MM.1S (cell line): ENCODE measurements at regions not wholly inside any gene's neighbourhood (a gene's known extent, or its start where the extent isn't known, plus 50 kb on each side); places are given as distances from the start of the nearest gene placed in this dataset.

Source experiments
- EZH2 ChIP-seq: fragments of 300-600 bp; sonication (generic); optimal IDR thresholded peaks from 2 replicates; pipeline ENCODE3; 2017; ENCODE audit warnings: low read depth, mild to moderate bottlenecking, antibody characterized with exemption, low read length, mixed read lengths
- TF ChIP-seq, protein P1 (sequence below): fragments of 300-600 bp; sonication (generic); IDR thresholded peaks from 2 replicates; pipeline ENCODE4 v1.5.1; 2016; ENCODE audit warnings: antibody characterized with exemption, low read length, mixed read lengths

DNA sequence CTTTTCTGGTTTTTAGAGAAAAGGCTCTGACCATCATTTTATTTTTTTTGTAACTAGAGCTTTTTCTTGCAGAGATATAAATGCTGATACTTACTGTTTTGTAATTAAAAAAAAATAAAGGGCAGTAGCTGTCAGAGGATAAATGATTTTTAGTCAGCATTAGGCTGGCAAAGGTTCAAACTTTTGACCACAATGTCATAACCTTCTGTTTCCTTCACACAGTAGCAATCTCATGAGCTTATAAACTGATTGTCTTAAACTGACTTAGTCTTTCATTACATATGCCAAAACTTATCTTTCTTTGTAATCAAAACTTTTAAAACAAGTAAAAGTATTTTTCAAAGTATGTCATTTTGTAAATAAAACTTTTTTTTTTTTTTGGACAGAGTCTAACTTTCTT is 841.9 kb downstream of the OTOL1 start:
- no peak for TF ChIP-seq EZH2
- TF ChIP-seq, protein P1, sequence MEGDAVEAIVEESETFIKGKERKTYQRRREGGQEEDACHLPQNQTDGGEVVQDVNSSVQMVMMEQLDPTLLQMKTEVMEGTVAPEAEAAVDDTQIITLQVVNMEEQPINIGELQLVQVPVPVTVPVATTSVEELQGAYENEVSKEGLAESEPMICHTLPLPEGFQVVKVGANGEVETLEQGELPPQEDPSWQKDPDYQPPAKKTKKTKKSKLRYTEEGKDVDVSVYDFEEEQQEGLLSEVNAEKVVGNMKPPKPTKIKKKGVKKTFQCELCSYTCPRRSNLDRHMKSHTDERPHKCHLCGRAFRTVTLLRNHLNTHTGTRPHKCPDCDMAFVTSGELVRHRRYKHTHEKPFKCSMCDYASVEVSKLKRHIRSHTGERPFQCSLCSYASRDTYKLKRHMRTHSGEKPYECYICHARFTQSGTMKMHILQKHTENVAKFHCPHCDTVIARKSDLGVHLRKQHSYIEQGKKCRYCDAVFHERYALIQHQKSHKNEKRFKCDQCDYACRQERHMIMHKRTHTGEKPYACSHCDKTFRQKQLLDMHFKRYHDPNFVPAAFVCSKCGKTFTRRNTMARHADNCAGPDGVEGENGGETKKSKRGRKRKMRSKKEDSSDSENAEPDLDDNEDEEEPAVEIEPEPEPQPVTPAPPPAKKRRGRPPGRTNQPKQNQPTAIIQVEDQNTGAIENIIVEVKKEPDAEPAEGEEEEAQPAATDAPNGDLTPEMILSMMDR, result no peak
